K562 (cell line): ENCODE measurements at regions not wholly inside any gene's neighbourhood (a gene's known extent, or its start where the extent isn't known, plus 50 kb on each side); places are given as distances from the start of the nearest gene placed in this dataset.

Experiments
- ATAC-seq: fragments of 200-7000 bp; cut with Tn5 transposase; 3 replicates; pipeline ENCODE4 v1.9.1; 2020; ENCODE audit warnings: moderate library complexity
- BruUV-seq: library from RNA; stranded (reverse); fragments of 400-500 nt; replicated peaks from 2 replicates; lab custom pipeline; 2021; lab: Mats Ljungman, UMichigan
- CTCF ChIA-PET: fragments of 300-600 bp; formaldehyde crosslinking; extraction: SDS; loops from one replicate; lab custom pipeline; 2021; ENCODE audit warnings: low intra/inter-chr PET ratio; lab: Yijun Ruan, JAX
- POLR2A ChIA-PET: fragments of 300-600, 350-650 bp; sonication (Branson Sonifier 250); formaldehyde crosslinking; extraction: SDS; loops from one replicate; lab custom pipeline; 2021; ENCODE audit warnings: antibody characterized with exemption, inconsistent platforms; lab: Yijun Ruan, JAX
- DNase-seq, 4 experiments: peaks; one replicate each; pipeline versions ENCODE4 v3.0.0 to v3.0.0-alpha.2; 2011 to 2018; ENCODE audit warnings: low spot score in 3 of 4, mixed read lengths in 3 of 4; ENCODE audit errors: extremely low read depth in 1 of 4
- FAIRE-seq: peaks from 2 replicates; lab custom pipeline; 2011; peaks lifted over from hg19 to GRCh38; lab: Jason Lieb, UNC
- H2AFZ ChIP-seq: 2 replicates; pipeline ENCODE4 v1.6.0; 2011; ENCODE audit warnings: low read depth, low read length, control low read depth, inconsistent platforms
- H3K27ac ChIP-seq: fragments of 200-600 bp; 3 replicates; pipeline ENCODE4 v1.8.0; 2011; ENCODE audit warnings: low read depth, mild to moderate bottlenecking, control low read depth, inconsistent platforms, low read length, moderate library complexity, mixed read lengths; ENCODE audit errors: extremely low read depth
- H3K27me3 ChIP-seq, 2 experiments: fragments of 300-600 bp in 1 of 2; 2 replicates in 1 of 2; 3 replicates in 1 of 2; pipeline versions ENCODE4 v1.6.0 to v1.8.0; 2011; ENCODE audit warnings: inconsistent platforms in 2 of 2, low read length in 2 of 2, mild to moderate bottlenecking in 1 of 2, mixed read lengths in 1 of 2, moderate library complexity in 1 of 2; ENCODE audit not compliant: control insufficient read depth in 2 of 2, insufficient read depth in 2 of 2
- H3K36me3 ChIP-seq: fragments of 300-600 bp; 3 replicates; pipeline ENCODE4 v1.8.0; 2011; ENCODE audit warnings: mild to moderate bottlenecking, low read length, inconsistent platforms; ENCODE audit not compliant: control insufficient read depth, insufficient read depth
- H3K4me1 ChIP-seq, 2 experiments: fragments of 200-600 bp in 1 of 2; replicated peaks in 1 of 2; 2 replicates in 1 of 2; 3 replicates in 1 of 2; pipeline versions ENCODE4 v1.5.1 to v1.8.0; 2011; ENCODE audit warnings: inconsistent platforms in 2 of 2, low read length in 2 of 2, mild to moderate bottlenecking in 1 of 2, mixed read lengths in 1 of 2, moderate library complexity in 1 of 2; ENCODE audit not compliant: control insufficient read depth in 2 of 2, insufficient read depth in 2 of 2
- H3K4me2 ChIP-seq: 2 replicates; pipeline ENCODE4 v1.6.1; 2011; ENCODE audit warnings: low read length, control low read depth, inconsistent platforms, mixed read lengths; ENCODE audit not compliant: insufficient read depth
- H3K4me3 ChIP-seq: fragments of 200-600 bp; sonication (generic), shearing (Covaris generic); 2 replicates; pipeline ENCODE4 v1.5.1; 2016; ENCODE audit warnings: control low read depth, inconsistent platforms
- H3K79me2 ChIP-seq: fragments of 200-600 bp; 3 replicates; pipeline ENCODE4 v1.8.0; 2011; ENCODE audit warnings: low read length, inconsistent platforms; ENCODE audit not compliant: control insufficient read depth, insufficient read depth
- H3K9ac ChIP-seq, 2 experiments: 2 replicates each; pipeline versions ENCODE4 v1.6.0 to v1.6.1; 2011; ENCODE audit warnings: low read depth in 2 of 2, low read length in 2 of 2, control low read depth in 1 of 2, inconsistent platforms in 1 of 2, mild to moderate bottlenecking in 1 of 2, mixed read lengths in 1 of 2; ENCODE audit not compliant: insufficient read depth in 1 of 2
- H3K9me1 ChIP-seq: one replicate; pipeline ENCODE4 v1.6.0; 2011; ENCODE audit warnings: inconsistent platforms, mild to moderate bottlenecking, low read length, moderate library complexity; ENCODE audit not compliant: control insufficient read depth, insufficient read depth
- H3K9me3 ChIP-seq: replicated peaks from 2 replicates; pipeline ENCODE4 v1.5.1; 2011; ENCODE audit warnings: low read depth, low read length, inconsistent platforms; ENCODE audit not compliant: control insufficient read depth, insufficient read depth
- H4K20me1 ChIP-seq: replicated peaks from 2 replicates; pipeline ENCODE4 v1.6.1; 2011; ENCODE audit warnings: low read length, inconsistent platforms, mixed read lengths; ENCODE audit not compliant: control insufficient read depth, insufficient read depth
- BMI1 ChIP-seq: fragments of 150-350 bp; IDR thresholded peaks from 2 replicates; pipeline ENCODE4 v1.6.1; 2014; ENCODE audit warnings: low read length
- CBX1 ChIP-seq: sonication (generic); IDR thresholded peaks from 2 replicates; pipeline ENCODE4 v1.6.1; 2016; ENCODE audit warnings: antibody characterized with exemption, low read depth, mild to moderate bottlenecking
- POLR2A ChIP-seq: fragments of 450-650 bp; conservative IDR thresholded peaks from 2 replicates; pipeline ENCODE4 v1.6.1; 2016
- RFX7 ChIP-seq: fragments of 250-450 bp; sonication (Bioruptor Pico); IDR thresholded peaks from 2 replicates; pipeline ENCODE4 v1.5.1; 2021; ENCODE audit warnings: mild to moderate bottlenecking
- SMARCE1 ChIP-seq: fragments of 450-650 bp; IDR thresholded peaks from 2 replicates; pipeline ENCODE4 v1.7.1; 2016; ENCODE audit warnings: mild to moderate bottlenecking
- WGBS: fragments of 100-300 bp; shearing (Covaris generic); methylation state at CpG from one replicate; pipeline ENCODE4 v1.1.6; 2016; ENCODE audit warnings: low coverage, mixed read lengths; ENCODE audit not compliant: insufficient coverage; ENCODE audit errors: missing lambda C conversion rate; 5-methylcytosine and 5-hydroxymethylcytosine counted together
- in situ Hi-C: fragments of 300-500 bp; cut with MboI; formaldehyde crosslinking; loops from 4 replicates; pipeline ENCODE4 v1.15.0; 2018; ENCODE audit warnings: inconsistent platforms, mixed read lengths
- intact Hi-C: fragments of 100-400 bp; cut with micrococcal nuclease; formaldehyde crosslinking; loops from 2 replicates; pipeline ENCODE4 v1.14.2; 2022
- TF ChIP-seq, protein P1 (sequence below): fragments of 250-450 bp; sonication (Bioruptor Pico); IDR thresholded peaks from 2 replicates; pipeline ENCODE4 v1.9.0; 2021; ENCODE audit warnings: mild to moderate bottlenecking, inconsistent platforms
- TF ChIP-seq, protein P2 (sequence below): fragments of 250-450 bp; sonication (Bioruptor Pico); IDR thresholded peaks from 2 replicates; pipeline ENCODE4 v1.8.0; 2022; ENCODE audit warnings: moderate library complexity, mild to moderate bottlenecking, inconsistent platforms
- TF ChIP-seq, protein P3 (sequence below): fragments of 450-650 bp; IDR thresholded peaks from 2 replicates; pipeline ENCODE4 v1.6.1; 2017; ENCODE audit warnings: mild to moderate bottlenecking, moderate library complexity

DNA sequence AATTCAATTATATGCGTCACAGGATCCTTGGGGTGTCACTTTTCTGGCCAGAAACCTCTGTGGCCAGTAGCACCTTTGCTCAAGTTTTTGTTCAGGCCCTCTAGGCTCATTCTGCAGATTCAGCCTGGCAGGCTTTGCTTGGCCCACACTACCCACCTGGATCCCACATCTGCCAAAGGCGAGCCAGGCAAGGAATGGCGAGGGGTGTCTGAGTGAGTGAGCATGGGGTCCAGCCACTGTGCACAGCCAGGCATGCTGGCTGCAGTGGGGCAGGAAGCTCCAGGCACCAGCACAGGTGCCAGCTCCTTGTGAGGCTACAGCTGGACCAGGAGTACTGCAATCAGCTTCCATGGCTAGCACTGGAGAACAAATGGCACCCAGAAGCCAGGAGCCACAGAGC lies 914.9 kb downstream of the FSTL5 start:
- no CpG with 5 or more reads among the region's 3 CpGs for WGBS
- in situ Hi-C loops, result no loop called here
- intact Hi-C loops, result no loop called here
- Histone ChIP-seq H3K4me1 (no peaks in the 10 kb centered on the region), H4K20me1 (no peaks in the 10 kb centered on the region), H3K27ac (no peak overlapping the region), H3K9ac (no peak overlapping the region), H3K4me2 (no peak overlapping the region), H3K27me3 (no peaks in the 10 kb centered on the region), H3K9me3 (no peaks in the 10 kb centered on the region)
- DNase-seq (no peak), ATAC-seq (no peak)
- CTCF ChIA-PET, result no interaction called here
- TF ChIP-seq, protein P1, sequence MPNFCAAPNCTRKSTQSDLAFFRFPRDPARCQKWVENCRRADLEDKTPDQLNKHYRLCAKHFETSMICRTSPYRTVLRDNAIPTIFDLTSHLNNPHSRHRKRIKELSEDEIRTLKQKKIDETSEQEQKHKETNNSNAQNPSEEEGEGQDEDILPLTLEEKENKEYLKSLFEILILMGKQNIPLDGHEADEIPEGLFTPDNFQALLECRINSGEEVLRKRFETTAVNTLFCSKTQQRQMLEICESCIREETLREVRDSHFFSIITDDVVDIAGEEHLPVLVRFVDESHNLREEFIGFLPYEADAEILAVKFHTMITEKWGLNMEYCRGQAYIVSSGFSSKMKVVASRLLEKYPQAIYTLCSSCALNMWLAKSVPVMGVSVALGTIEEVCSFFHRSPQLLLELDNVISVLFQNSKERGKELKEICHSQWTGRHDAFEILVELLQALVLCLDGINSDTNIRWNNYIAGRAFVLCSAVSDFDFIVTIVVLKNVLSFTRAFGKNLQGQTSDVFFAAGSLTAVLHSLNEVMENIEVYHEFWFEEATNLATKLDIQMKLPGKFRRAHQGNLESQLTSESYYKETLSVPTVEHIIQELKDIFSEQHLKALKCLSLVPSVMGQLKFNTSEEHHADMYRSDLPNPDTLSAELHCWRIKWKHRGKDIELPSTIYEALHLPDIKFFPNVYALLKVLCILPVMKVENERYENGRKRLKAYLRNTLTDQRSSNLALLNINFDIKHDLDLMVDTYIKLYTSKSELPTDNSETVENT (CRISPR knock-in tag), result no peak
- TF ChIP-seq, protein P2, sequence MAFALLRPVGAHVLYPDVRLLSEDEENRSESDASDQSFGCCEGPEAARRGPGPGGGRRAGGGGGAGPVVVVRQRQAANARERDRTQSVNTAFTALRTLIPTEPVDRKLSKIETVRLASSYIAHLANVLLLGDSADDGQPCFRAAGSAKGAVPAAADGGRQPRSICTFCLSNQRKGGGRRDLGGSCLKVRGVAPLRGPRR (CRISPR knock-in tag), result no peak
- TF ChIP-seq RFX7 (CRISPR knock-in tag), result no peak
- TF ChIP-seq CBX1, result no peak
- TF ChIP-seq, protein P3, sequence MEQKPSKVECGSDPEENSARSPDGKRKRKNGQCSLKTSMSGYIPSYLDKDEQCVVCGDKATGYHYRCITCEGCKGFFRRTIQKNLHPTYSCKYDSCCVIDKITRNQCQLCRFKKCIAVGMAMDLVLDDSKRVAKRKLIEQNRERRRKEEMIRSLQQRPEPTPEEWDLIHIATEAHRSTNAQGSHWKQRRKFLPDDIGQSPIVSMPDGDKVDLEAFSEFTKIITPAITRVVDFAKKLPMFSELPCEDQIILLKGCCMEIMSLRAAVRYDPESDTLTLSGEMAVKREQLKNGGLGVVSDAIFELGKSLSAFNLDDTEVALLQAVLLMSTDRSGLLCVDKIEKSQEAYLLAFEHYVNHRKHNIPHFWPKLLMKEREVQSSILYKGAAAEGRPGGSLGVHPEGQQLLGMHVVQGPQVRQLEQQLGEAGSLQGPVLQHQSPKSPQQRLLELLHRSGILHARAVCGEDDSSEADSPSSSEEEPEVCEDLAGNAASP, result no peak
- TF ChIP-seq SMARCE1, result no peak
- no peak for TF ChIP-seq POLR2A
- no peak for TF ChIP-seq BMI1
- TF ChIP-seq, all 486 proteins: peak for 0
- FAIRE-seq, result no peak
- no peaks in the 10 kb centered on the region for H3K36me3 ChIP-seq
- H3K79me2 ChIP-seq, result no peaks in the 10 kb centered on the region
- H3K4me3 ChIP-seq, result no peak overlapping the region
- POLR2A ChIA-PET, result no interaction called here
- no peaks in the 10 kb centered on the region for H3K9me1 ChIP-seq
- no TSS peak for BruUV-seq
- no peak overlapping the region for H2AFZ ChIP-seq
